Activated CD8-positive, alpha-beta T cell treated with anti-CD3 and anti-CD28 coated beads, Interleukin-2, amount 10 ng/mL, durations not matched to agents 7 days and 5 days (primary cell): ENCODE measurements at regions not wholly inside any gene's neighbourhood (a gene's known extent, or its start where the extent isn't known, plus 50 kb on each side); places are given as distances from the start of the nearest gene placed in this dataset.
"Not testable (repeated sequence)": the region's sequence is repeated elsewhere in the genome, so short reads cannot be mapped to it uniquely, and the experiment has no call there.

Experiments used
- ATAC-seq: fragments of 150-1000 bp; cut with Tn5 transposase; one replicate; pipeline ENCODE4 v1.10.0; 2021; ENCODE audit warnings: moderate library complexity
- CTCF ChIA-PET: fragments of 350-600 bp; sonication (Branson Sonifier 250); formaldehyde crosslinking; loops from one replicate; lab custom pipeline; 2021; ENCODE audit warnings: antibody characterized with exemption; lab: Charles Lee
- POLR2A ChIA-PET: fragments of 350-600 bp; sonication (Branson Sonifier 250); formaldehyde crosslinking; loops from one replicate; lab custom pipeline; 2021; ENCODE audit warnings: antibody characterized with exemption; lab: Charles Lee
- DNase-seq: peaks from one replicate; pipeline ENCODE4 v3.0.0-alpha.2; 2020
- H3K27ac Mint-ChIP-seq: one replicate; pipeline ENCODE4 v1.8.0; 2021; ENCODE audit warnings: mild to moderate bottlenecking, mixed read lengths
- H3K27me3 Mint-ChIP-seq: one replicate; pipeline ENCODE4 v1.8.0; 2021; ENCODE audit warnings: low read depth, mixed read lengths
- H3K36me3 Mint-ChIP-seq: one replicate; pipeline ENCODE4 v1.8.0; 2021; ENCODE audit warnings: low read depth, mixed read lengths
- H3K4me1 Mint-ChIP-seq: one replicate; pipeline ENCODE4 v1.8.0; 2021; ENCODE audit warnings: low read depth, mixed read lengths
- H3K4me3 Mint-ChIP-seq: one replicate; pipeline ENCODE4 v1.8.0; 2021; ENCODE audit warnings: mild to moderate bottlenecking, mixed read lengths
- H3K9me3 Mint-ChIP-seq: one replicate; pipeline ENCODE4 v1.8.0; 2022; ENCODE audit warnings: mixed read lengths; ENCODE audit not compliant: insufficient read depth

DNA sequence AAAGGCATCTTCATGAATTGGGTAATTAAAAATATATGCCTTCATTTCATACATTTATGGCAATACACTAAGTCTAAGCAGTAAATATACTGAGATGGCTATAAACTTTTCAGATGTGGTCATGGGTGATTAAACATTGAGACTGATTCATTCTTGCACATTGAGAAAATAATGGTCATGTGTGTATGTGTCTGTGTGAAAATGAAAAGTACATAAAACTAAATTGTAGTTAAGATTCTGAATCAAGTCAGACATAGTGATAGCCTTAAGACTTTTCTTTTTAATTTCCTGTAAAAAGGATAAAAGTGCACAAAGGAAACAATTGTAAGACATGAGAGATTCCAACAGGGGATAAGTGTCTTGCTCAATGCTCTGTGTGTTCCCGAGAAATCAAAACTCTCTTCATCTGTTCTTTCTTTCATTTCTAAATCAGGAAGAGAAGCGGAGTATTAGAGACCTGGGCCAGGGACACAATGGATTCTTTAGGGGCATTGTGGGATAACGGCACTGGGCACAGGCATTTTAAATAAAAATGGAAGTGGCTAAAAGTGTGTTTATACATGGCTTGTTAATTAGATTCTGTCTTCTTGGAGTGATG is 69.8 kb upstream of the AGR3 start:
- Mint-ChIP-seq H3K9me3 (peaks cover 14% of the 10 kb centered on the region), H3K27me3 (peaks cover 2% of the 10 kb centered on the region), H3K4me1 (no peaks in the 10 kb centered on the region), H3K27ac (no peak overlapping the region), H3K36me3 (peaks cover 6% of the 10 kb centered on the region), H3K4me3 (no peak overlapping the region)
- ChIA-PET POLR2A (no interaction called here), CTCF (no interaction called here)
- ATAC-seq (no peak), DNase-seq (no peak)

DNA sequence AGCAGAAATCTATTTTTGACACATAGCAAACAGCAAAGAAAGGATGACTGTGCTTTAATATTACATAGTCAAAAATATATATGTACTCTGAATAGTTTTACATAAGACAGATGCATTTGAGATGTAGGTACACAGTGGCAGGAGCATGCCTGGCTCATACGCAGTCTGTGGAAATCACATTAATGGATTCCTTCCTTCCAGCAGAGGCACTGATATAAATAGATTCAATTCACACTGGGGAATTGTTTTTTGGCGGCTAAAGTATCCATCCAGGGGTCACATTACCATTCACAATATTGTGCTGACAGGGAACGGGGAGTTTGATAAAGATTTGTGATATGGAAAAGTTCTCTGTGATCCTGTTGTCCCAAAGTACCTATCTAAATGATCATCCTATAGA is 72.5 kb upstream of the AGR3 start:
- Mint-ChIP-seq H3K4me1 (no peaks in the 10 kb centered on the region), H3K9me3 (peaks cover 1% of the 10 kb centered on the region), H3K4me3 (no peak overlapping the region), H3K27ac (no peak overlapping the region), H3K27me3 (peaks cover 2% of the 10 kb centered on the region), H3K36me3 (peaks cover under 1% of the 10 kb centered on the region)
- CTCF ChIA-PET: no interaction called here
- POLR2A ChIA-PET: no interaction called here
- DNase-seq (no peak), ATAC-seq (no peak)

DNA sequence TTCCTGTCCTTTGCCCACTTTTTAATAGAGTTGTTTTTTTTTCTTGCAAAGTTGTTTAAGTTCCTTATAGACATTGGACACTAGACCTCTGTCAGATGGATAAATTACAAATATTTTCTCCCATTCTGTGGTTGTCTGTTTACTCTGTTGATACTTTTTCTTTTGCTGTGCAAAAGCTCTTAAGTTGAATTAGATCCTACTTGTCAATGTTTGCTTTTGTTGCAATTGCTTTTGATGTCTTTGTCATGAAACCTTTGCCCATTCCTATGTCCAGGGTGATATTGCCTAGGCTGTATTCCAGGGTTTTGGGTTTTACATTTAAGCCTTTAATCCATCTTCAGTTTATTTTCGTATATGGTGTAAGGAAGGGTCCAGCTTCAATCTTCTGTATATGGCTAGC is 76.9 kb upstream of the AGR3 start:
- H3K9me3 Mint-ChIP-seq: peaks cover 4% of the 10 kb centered on the region
- ChIA-PET CTCF (interaction anchor here (0.9 to 1.2 kb wide), 2 partner anchors 28 to 32 kb away, joined by 3 to 4 read pairs; no protein-coding TSS in a partner anchor), POLR2A (no interaction called here)
- ATAC-seq: no peak
- peaks cover 2% of the 10 kb centered on the region for H3K36me3 Mint-ChIP-seq
- DNase-seq: no peak
- H3K4me1 Mint-ChIP-seq: no peaks in the 10 kb centered on the region
- H3K27ac Mint-ChIP-seq: no peak overlapping the region
- no peak overlapping the region for H3K4me3 Mint-ChIP-seq
- H3K27me3 Mint-ChIP-seq: peaks cover 8% of the 10 kb centered on the region

DNA sequence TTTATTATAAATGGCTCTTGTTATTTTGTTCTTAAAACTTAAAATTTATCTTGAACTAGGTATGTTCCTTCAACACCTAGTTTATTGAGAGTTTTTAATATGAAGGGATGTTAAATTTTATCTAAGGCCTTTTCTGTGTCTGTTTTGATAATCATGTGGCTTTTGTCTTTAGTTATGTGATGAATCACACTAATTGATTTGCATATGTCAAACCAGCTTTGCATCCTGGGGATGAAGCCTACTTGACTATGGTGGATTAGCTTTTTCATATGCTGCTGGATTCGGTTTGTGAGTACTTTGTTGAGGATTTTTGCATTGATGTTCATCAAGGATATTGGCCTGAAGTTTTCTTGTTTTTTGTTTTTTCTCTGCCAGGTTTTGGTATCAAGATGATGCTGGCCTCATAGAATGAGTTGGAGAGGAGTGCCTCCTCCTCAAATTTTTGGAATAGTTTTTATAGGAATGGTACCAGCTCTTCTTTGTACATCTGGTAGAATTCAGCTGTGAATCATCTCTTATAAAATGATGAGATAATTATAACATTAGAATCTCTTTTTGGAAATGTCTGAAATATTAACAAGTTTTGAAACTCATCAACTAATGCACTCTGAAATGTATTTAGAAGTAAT is 78.7 kb upstream of the AGR3 start:
- H3K27me3 Mint-ChIP-seq: peaks cover 5% of the 10 kb centered on the region
- no peaks in the 10 kb centered on the region for H3K4me1 Mint-ChIP-seq
- H3K4me3 Mint-ChIP-seq: no peak overlapping the region
- ChIA-PET CTCF (interaction anchor here (0.9 kb wide), 1 partner anchor 15 kb away, joined by 3 read pairs; no protein-coding TSS in a partner anchor), POLR2A (no interaction called here)
- no peak for ATAC-seq
- DNase-seq: no peak
- H3K36me3 Mint-ChIP-seq: peaks cover 2% of the 10 kb centered on the region
- peaks cover 4% of the 10 kb centered on the region for H3K9me3 Mint-ChIP-seq
- H3K27ac Mint-ChIP-seq: no peak overlapping the region

DNA sequence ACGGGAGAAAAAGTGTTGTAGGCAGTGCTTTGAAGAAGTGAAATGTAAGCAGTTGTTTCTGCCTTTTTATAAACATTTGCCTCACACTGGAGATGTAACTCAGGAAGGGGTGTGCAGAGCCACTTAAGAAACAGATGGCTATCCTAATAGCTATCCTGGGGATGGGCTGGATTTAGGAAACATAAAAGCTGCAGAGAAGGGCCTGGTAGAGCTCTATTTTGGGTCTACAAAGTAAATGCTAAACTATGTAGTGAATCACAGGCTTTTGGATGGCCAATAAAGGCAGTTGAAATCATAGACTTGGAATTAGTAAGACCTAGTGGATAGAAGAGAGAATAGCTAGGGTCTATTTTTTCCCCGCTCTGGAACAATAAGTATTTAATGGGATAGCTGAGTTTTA is 79.9 kb upstream of the AGR3 start:
- DNase-seq (no peak), ATAC-seq (no peak)
- POLR2A ChIA-PET: no interaction called here
- no peak overlapping the region for H3K4me3 Mint-ChIP-seq
- H3K27ac Mint-ChIP-seq: no peak overlapping the region
- H3K4me1 Mint-ChIP-seq: no peaks in the 10 kb centered on the region
- peaks cover 4% of the 10 kb centered on the region for H3K9me3 Mint-ChIP-seq
- peaks cover 5% of the 10 kb centered on the region for H3K27me3 Mint-ChIP-seq
- CTCF ChIA-PET: interaction anchor here (1.1 kb wide), 1 partner anchor 21 kb away, joined by 3 read pairs; no protein-coding TSS in a partner anchor
- H3K36me3 Mint-ChIP-seq: peaks cover 2% of the 10 kb centered on the region

DNA sequence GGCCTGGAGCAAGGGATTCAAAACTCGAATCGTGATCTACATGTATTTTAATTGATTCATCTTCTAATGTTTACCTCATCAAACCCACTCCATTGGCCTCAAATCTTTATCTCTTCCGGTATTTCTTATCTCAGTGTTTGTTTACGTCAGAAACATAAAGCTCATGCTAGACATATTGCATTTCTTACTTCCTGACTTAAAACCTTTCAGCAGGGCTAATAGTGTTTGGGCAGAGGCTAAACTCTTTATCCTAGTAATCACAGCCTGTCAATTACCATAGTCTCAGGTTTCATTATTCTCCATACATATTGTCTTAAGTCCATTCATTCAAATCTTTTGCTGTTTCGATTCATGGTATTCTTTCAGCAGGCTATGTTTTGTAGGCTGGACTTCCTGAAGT is 81.3 kb upstream of the AGR3 start:
- H3K4me1 Mint-ChIP-seq: no peaks in the 10 kb centered on the region
- ATAC-seq (no peak), DNase-seq (no peak)
- ChIA-PET POLR2A (no interaction called here), CTCF (interaction anchor here (1.0 kb wide), 1 partner anchor 45 kb away, joined by 3 read pairs; no protein-coding TSS in a partner anchor)
- peaks cover 4% of the 10 kb centered on the region for H3K9me3 Mint-ChIP-seq
- peaks cover 2% of the 10 kb centered on the region for H3K36me3 Mint-ChIP-seq
- H3K27ac Mint-ChIP-seq: no peak overlapping the region
- H3K4me3 Mint-ChIP-seq: no peak overlapping the region
- H3K27me3 Mint-ChIP-seq: peaks cover 10% of the 10 kb centered on the region

DNA sequence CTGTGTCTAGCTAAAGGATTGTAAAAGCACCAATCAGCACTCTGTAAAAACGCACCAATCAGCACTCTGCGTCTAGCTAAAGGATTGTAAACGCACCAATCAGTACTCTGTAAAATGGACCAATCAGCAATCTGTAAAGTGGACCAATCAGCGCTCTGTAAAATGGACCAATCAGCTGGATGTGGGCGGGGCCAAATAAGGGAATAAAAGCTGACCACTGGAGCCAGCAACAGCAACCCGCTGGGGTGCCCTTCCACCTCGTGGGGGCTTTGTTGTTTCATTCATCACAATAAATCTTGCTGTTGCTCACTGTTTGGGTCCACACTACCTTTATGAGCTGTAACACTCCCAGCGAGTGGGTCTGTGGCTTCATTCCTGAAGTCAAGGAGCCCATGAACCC is 83.9 kb upstream of the AGR3 start:
- H3K4me3 Mint-ChIP-seq, CTCF ChIA-PET, H3K36me3 Mint-ChIP-seq, DNase-seq, H3K27ac Mint-ChIP-seq, H3K4me1 Mint-ChIP-seq, ATAC-seq, H3K9me3 Mint-ChIP-seq: not testable (repeated sequence)
- peaks cover 15% of the 10 kb centered on the region for H3K27me3 Mint-ChIP-seq
- POLR2A ChIA-PET: interaction anchor here (0.7 kb wide), 1 partner anchor 348 kb away, joined by 5 read pairs; no protein-coding TSS in a partner anchor

DNA sequence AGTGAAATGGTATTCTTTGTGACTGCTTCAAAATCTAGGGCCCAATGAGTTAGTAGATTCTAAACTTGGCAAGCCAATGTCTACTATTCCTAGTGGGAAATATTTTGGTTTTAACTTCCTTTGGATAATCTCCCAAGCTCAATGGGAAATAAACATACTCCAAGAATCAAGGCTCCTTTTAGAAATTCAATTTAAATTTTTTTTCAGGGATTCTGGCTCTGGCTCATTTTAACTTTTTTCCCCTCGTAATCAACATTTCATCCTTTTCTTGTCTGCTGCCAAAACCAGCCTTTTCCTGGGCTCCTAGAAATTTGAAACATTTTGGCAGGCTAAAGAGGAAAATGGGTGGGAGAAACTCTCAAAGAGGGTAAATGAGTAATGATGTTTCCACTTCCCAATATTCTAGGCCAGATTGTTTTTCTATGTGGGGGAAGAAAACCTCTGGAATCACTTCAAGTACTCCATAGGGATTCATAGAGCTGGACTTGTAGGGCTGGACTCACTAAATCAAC is 85.6 kb upstream of the AGR3 start:
- no peak for DNase-seq
- POLR2A ChIA-PET: no interaction called here
- CTCF ChIA-PET: interaction anchor here (1.8 kb wide), 1 partner anchor 76 kb away, joined by 4 read pairs; no protein-coding TSS in a partner anchor
- Mint-ChIP-seq H3K27ac (no peak overlapping the region), H3K4me1 (no peaks in the 10 kb centered on the region), H3K27me3 (peaks cover 15% of the 10 kb centered on the region), H3K9me3 (no peaks in the 10 kb centered on the region), H3K4me3 (no peak overlapping the region), H3K36me3 (no peaks in the 10 kb centered on the region)
- no peak for ATAC-seq

DNA sequence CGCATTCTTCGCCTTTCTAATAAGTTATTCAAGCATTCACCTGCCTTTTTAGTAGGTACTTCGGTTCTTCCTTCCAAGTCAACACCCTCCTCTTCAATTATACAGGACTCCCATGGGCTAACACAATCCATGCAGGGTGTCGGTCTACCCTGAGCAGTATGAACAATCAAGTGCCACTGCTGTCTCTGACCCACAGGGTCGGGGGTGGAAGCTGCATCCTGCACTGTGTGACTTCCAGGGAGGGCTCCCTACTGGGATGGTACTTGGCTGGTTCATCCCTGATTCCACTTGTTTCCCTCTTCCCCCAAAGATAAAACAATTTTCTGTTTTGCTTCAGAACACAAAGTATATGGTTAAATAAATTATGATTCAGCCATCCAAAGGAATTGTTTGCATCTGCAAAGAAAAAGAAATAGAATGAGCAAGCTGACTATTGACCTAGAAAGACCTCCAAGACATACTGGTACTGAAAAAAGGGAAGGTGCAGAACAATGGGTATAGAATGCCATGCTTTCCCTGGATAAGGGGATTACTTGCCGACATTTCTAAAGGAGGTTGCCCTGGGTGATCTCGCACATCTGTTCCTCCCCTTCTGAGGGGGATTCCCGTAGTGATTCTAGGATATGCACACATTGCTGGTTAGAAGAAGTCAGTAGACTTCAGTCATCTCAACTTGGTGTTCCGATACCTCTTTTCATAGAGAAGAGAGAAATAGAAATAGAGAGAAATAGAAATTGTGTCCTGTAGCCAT is 89.1 kb upstream of the AGR3 start:
- CTCF ChIA-PET: no interaction called here
- H3K27ac Mint-ChIP-seq: no peak overlapping the region

DNA sequence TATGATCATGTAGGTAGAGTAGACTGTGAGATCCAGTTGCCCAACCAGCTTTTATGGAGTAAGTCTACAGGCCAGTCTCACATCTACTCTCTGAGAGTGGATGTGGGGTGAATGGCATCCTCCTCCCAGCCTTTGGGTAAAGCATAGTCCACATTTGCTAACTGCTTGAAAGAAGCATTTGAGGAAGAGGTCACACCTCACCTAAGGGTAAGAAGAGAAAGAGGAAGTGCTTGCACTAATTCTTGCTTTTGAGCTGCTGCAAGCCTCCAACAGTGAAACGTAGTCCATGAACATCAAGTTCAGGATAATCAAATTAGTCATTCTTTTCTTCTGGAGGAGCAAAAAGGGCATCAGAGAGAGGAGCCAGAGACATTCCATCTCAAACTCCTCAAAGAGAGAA is 93.9 kb upstream of the AGR3 start:
- Mint-ChIP-seq H3K27me3 (peaks cover 28% of the 10 kb centered on the region), H3K4me1 (peaks cover 8% of the 10 kb centered on the region), H3K4me3 (no peak overlapping the region), H3K27ac (no peak overlapping the region), H3K36me3 (no peaks in the 10 kb centered on the region), H3K9me3 (no peaks in the 10 kb centered on the region)
- no peak for DNase-seq
- ChIA-PET POLR2A (interaction anchor here (1.0 kb wide), 1 partner anchor 49 kb away, joined by 3 read pairs; no protein-coding TSS in a partner anchor), CTCF (interaction anchor here (1.4 to 1.6 kb wide), 2 partner anchors 16 to 50 kb away, joined by 3 to 6 read pairs; no protein-coding TSS in a partner anchor)
- ATAC-seq: peak; percentile 42

More for the DNA sequence above, 89.1 kb upstream of the AGR3 start:
- DNase-seq (no peak), ATAC-seq (no peak)
- peaks cover 15% of the 10 kb centered on the region for H3K27me3 Mint-ChIP-seq
- no peaks in the 10 kb centered on the region for H3K9me3 Mint-ChIP-seq
- H3K36me3 Mint-ChIP-seq: no peaks in the 10 kb centered on the region
- no peak overlapping the region for H3K4me3 Mint-ChIP-seq
- peaks cover 6% of the 10 kb centered on the region for H3K4me1 Mint-ChIP-seq
- POLR2A ChIA-PET: no interaction called here

DNA sequence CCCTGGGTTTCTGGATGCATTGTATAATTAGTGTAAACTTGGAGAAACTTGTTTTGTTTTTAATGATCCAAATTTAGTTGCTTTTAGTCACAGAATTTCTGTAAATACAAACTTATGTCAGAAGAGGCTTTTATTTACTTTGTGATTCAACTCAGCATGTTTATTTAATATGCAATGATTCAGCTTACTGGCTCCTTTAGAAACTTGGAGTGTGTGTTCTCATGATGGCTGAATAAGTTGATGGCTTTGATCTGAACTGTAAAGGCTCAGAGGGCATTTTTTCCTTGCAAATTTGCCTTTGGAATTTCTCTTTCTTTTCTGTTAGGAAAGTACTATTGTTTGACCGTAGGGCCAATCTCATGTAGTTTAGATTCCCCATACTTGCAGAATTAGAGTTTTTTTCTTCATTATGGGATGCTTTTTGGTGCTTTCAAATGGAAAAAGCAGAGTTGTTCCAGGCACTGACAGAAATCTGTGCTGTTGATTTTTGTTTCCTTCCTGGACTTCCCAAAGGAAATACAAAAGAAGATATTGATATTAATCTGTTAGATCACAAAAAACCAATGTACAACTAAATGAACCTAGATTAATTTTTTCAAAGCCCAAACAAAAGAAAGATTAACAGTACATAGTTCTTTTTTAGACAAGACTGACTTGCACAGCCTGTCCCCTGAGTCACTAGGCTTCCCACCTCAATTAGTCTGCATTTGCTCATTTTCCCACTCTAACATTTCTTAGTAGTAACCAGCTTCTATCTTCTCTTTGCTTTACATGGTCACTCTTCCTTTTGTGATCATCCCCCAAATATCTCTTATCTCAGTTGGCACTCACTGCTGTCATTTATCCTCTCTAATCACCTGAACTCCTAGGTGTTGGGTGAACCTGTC is 96.8 kb upstream of the AGR3 start:
- Mint-ChIP-seq H3K4me1 (peaks cover 21% of the 10 kb centered on the region), H3K27me3 (peaks cover 36% of the 10 kb centered on the region), H3K9me3 (no peaks in the 10 kb centered on the region), H3K36me3 (no peaks in the 10 kb centered on the region), H3K27ac (no peak overlapping the region), H3K4me3 (no peak overlapping the region)
- ATAC-seq: no peak
- ChIA-PET CTCF (interaction anchor here (1.0 to 3.4 kb wide), 3 partner anchors 53 to 324 kb away, joined by 3 to 12 read pairs (median 11); no protein-coding TSS in a partner anchor), POLR2A (no interaction called here)
- no peak for DNase-seq
